SH-SY5Y (cell line): ENCODE measurements at regions not wholly inside any gene's neighbourhood (a gene's known extent, or its start where the extent isn't known, plus 50 kb on each side); places are given as distances from the start of the nearest gene placed in this dataset.

Experiments used
- GATA2 ChIP-seq: IDR thresholded peaks from 2 replicates; pipeline ENCODE4 v1.6.1; 2011; ENCODE audit warnings: mild to moderate bottlenecking, low read depth, low read length
- GATA3 ChIP-seq: IDR thresholded peaks from 2 replicates; pipeline ENCODE4 v1.6.1; 2011; ENCODE audit warnings: low read depth, mild to moderate bottlenecking, low read length, moderate library complexity

- TF ChIP-seq GATA2 (no peak), GATA3 (no peak)
These were observed 385.5 kb upstream of the PFKP start for GRCh38 chr10:2681891-2682290.
